ENCODE measurements at regions not wholly inside any gene's neighbourhood (a gene's known extent, or its start where the extent isn't known, plus 50 kb on each side); places are given as distances from the start of the nearest gene placed in this dataset.
A peak's percentile ranks its signal among the peaks of the same experiment; 100 is the strongest.

DNA sequence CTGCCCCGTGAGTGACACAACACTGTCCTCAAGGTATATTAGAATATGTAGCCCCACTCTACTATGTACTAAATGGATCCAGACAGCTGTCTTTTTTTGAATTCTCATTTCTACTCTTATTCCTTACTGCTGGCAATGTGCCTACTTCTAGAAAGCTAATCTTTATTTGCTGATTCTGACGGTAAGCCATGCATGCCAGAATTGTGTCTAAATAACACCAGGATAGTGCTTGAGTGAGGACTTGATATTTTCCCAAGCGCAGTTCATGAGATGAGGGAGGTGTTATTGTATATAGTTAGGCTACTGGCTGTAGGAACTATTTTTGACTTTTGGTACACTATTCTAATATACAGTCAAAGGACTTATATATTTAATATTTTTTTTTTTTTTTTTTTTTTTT is 316.2 kb upstream of the NAV3 start:
- TF ChIP-seq, protein P1, sequence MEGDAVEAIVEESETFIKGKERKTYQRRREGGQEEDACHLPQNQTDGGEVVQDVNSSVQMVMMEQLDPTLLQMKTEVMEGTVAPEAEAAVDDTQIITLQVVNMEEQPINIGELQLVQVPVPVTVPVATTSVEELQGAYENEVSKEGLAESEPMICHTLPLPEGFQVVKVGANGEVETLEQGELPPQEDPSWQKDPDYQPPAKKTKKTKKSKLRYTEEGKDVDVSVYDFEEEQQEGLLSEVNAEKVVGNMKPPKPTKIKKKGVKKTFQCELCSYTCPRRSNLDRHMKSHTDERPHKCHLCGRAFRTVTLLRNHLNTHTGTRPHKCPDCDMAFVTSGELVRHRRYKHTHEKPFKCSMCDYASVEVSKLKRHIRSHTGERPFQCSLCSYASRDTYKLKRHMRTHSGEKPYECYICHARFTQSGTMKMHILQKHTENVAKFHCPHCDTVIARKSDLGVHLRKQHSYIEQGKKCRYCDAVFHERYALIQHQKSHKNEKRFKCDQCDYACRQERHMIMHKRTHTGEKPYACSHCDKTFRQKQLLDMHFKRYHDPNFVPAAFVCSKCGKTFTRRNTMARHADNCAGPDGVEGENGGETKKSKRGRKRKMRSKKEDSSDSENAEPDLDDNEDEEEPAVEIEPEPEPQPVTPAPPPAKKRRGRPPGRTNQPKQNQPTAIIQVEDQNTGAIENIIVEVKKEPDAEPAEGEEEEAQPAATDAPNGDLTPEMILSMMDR (conservative IDR thresholded peaks at IDR 0.05; ENCODE audit: control insufficient read depth, insufficient read depth, low read depth, low read length) = no peak
- no peak overlapping the region for H3K4me3 ChIP-seq (ENCODE audit: control insufficient read depth, low read depth, low read length)
- no peak for DNase-seq (ENCODE audit: low read depth)

DNA sequence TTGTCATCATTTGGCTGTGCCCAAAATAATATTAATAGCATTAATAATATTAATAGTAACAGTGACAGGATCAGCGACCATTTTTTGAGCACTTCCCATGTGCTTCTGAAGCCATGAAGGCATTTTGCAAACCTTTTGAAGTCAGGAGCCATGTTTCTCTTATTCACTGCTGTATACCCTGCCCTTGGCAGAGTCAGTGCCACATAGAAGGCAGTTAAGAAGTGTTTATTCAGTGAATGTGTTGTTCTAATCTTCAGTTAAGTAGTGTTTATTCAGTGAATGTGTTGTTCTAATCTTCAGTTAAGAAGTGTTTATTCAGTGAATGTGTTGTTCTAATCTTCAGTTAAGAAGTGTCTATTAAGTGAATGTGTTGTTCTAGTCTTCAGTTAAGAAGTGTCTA is 319.7 kb upstream of the NAV3 start:
- no peak for DNase-seq (ENCODE audit: low read depth)
- H3K4me3 ChIP-seq (ENCODE audit: control insufficient read depth, low read depth, low read length) = no peak overlapping the region
- TF ChIP-seq, protein P1 (conservative IDR thresholded peaks at IDR 0.05; ENCODE audit: control insufficient read depth, insufficient read depth, low read depth, low read length) = no peak

DNA sequence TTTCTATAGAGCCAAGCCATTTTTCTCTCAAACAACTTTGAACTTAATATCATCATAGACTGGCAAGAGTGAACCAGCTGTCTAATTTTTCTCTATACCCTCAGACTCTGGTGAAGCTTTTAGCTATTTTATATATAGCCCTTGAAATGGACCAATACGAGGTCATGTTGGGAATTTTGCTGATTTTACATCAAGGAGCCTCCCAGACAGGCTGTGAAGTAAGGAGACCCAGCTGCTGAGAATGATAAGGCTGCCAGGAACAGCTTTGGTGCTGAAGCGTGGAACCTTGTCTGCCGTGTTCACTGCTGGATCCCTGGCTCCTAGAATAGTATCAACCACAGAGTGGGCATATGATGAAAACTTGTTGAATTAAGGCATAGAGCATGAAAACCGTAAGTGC is 326.2 kb upstream of the NAV3 start:
- TF ChIP-seq, protein P1 (conservative IDR thresholded peaks at IDR 0.05; ENCODE audit: control insufficient read depth, insufficient read depth, low read depth, low read length) = no peak
- no peak for DNase-seq (ENCODE audit: low read depth)
- H3K4me3 ChIP-seq (ENCODE audit: control insufficient read depth, low read depth, low read length) = no peak overlapping the region

DNA sequence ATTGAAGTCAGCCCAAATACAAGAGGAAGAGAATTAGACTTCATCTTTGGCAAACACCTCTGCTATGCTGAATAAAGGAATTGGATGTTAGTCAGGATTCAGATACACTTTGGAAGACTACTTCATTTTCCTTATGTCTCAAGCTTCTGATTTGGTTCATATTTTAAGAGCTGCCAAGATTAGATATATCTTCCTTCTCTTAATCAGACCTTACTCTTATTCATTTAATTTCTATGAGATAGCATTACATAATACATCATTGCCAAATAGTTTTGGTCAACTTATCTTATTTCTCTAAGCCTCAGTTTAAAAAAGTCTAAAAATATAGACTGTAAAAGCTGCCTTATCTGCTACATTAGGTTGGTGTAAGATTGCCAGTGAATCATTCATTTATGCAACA is 330.6 kb upstream of the NAV3 start:
- no peak for DNase-seq (ENCODE audit: low read depth)
- TF ChIP-seq, protein P1 (conservative IDR thresholded peaks at IDR 0.05; ENCODE audit: control insufficient read depth, insufficient read depth, low read depth, low read length) = no peak
- no peak overlapping the region for H3K4me3 ChIP-seq (ENCODE audit: control insufficient read depth, low read depth, low read length)

DNA sequence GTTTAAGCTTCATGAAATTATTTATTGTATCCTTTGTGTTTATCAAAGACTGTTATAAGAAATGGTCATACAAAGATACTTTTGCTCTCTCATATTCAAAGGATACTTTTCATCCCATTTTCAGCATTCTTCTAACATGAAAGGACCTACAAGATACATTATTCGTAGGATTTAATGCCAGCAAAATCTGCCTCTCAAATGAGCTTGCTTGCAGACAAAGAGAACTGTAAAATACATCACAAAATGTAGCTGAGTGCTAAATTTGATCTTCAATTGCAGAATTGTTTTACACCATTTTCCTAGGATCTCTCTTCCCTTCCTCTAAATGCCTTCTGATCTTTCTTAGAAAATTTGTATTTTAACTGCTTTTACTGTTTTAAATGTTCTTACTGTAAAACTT is 333.0 kb upstream of the NAV3 start:
- H3K4me3 ChIP-seq (ENCODE audit: control insufficient read depth, low read depth, low read length) = no peak overlapping the region
- DNase-seq (ENCODE audit: low read depth) = no peak
- TF ChIP-seq, protein P1 (conservative IDR thresholded peaks at IDR 0.05; ENCODE audit: control insufficient read depth, insufficient read depth, low read depth, low read length) = no peak

DNA sequence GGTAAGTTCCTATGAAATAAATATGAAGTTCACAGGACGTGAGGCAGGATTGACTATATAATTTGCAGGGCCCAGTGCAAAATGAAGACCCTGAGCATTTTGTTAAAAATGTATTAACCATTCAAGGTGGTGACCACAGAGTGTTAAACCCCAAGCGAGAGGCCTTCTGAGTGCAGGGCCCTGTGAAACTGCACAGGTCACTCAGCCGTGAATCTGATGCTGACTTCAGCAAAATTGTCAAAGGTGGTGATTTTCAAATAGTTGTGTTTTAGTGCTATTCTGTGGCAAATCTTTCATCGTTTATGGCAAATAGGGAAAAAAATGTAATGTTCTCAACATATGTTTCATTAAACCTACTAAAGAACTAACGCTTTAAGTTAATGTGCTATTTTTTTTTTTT is 334.0 kb upstream of the NAV3 start:
- DNase-seq (ENCODE audit: low read depth) = no peak
- TF ChIP-seq, protein P1 (conservative IDR thresholded peaks at IDR 0.05; ENCODE audit: control insufficient read depth, insufficient read depth, low read depth, low read length) = no peak
- H3K4me3 ChIP-seq (ENCODE audit: control insufficient read depth, low read depth, low read length) = no peak overlapping the region

DNA sequence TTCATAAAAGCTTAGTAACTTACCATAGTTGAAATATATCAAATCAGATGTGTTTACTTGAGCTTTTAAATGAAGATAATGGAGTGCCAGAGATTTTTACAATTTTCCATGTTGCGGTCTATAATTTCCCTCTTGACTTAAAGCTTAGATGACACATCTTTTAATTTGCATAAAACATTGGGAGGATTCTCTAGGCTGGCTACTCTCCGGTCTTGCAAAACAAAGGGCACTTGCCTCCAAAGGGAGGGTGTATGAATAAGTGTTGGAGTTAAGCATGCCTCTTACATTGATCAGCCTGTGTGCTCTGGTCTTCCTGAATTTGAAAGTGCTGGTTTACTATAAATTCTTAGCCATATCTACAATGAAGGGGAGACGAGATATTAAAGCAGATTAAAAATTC is 336.4 kb upstream of the NAV3 start:
- H3K4me3 ChIP-seq (ENCODE audit: control insufficient read depth, low read depth, low read length) = no peak overlapping the region
- peak; percentile 1 for DNase-seq (ENCODE audit: low read depth)
- TF ChIP-seq, protein P1 (conservative IDR thresholded peaks at IDR 0.05; ENCODE audit: control insufficient read depth, insufficient read depth, low read depth, low read length) = no peak
